H1 (cell line): ENCODE measurements at regions not wholly inside any gene's neighbourhood (a gene's known extent, or its start where the extent isn't known, plus 50 kb on each side); places are given as distances from the start of the nearest gene placed in this dataset.

ENCODE experiments used
- CTCF ChIA-PET: fragments of 300-600 bp; sonication (Branson Sonifier 250); formaldehyde crosslinking; loops from one replicate; lab custom pipeline; 2021; ENCODE audit not compliant: partially characterized antibody; lab: Charles Lee
- POLR2A ChIA-PET: fragments of 300-600 bp; sonication (Branson Sonifier 250); formaldehyde crosslinking; loops from one replicate; lab custom pipeline; 2021; ENCODE audit warnings: inconsistent platforms; ENCODE audit not compliant: partially characterized antibody; lab: Charles Lee
- DNase-seq, 2 experiments: peaks; one replicate each; pipeline versions ENCODE4 v3.0.0 to v3.0.0-alpha.2; 2010 to 2022; ENCODE audit warnings: low spot score in 2 of 2, low read depth in 1 of 2, mixed read lengths in 1 of 2
- FAIRE-seq: peaks from 2 replicates; lab custom pipeline; 2011; peaks lifted over from hg19 to GRCh38; lab: Jason Lieb, UNC
- H2AFZ ChIP-seq: 2 replicates; pipeline ENCODE4 v1.8.1; 2012; ENCODE audit warnings: low read length, inconsistent platforms
- H2AK5ac ChIP-seq: 2 replicates; pipeline ENCODE4 v1.6.1; 2013; ENCODE audit warnings: low read depth, low read length
- H2BK120ac ChIP-seq: replicated peaks from 2 replicates; pipeline ENCODE3; 2013; ENCODE audit warnings: low read depth, low read length, inconsistent platforms
- H2BK12ac ChIP-seq: 2 replicates; pipeline ENCODE4 v1.6.1; 2013; ENCODE audit warnings: low read depth, low read length
- H2BK15ac ChIP-seq: 2 replicates; pipeline ENCODE4 v1.6.1; 2013; ENCODE audit warnings: low read length
- H2BK20ac ChIP-seq: 2 replicates; pipeline ENCODE4 v1.6.1; 2013; ENCODE audit warnings: low read length
- H2BK5ac ChIP-seq: 2 replicates; pipeline ENCODE4 v1.6.1; 2013; ENCODE audit warnings: low read depth, low read length
- H3K14ac ChIP-seq: 2 replicates; pipeline ENCODE4 v1.6.1; 2013; ENCODE audit warnings: inconsistent platforms; ENCODE audit not compliant: insufficient read length
- H3K18ac ChIP-seq: 2 replicates; pipeline ENCODE4 v1.6.1; 2013; ENCODE audit warnings: low read length; ENCODE audit errors: extremely low read depth
- H3K23ac ChIP-seq: 2 replicates; pipeline ENCODE4 v1.6.1; 2013; ENCODE audit warnings: inconsistent platforms; ENCODE audit not compliant: insufficient read length
- H3K23me2 ChIP-seq: 2 replicates; pipeline ENCODE4 v1.6.1; 2013; ENCODE audit warnings: low read depth, low read length
- H3K27ac ChIP-seq: 2 replicates; pipeline ENCODE4 v1.6.1; 2011; ENCODE audit warnings: low read depth, low read length, inconsistent platforms
- H3K27me3 ChIP-seq, 4 experiments: replicated peaks in 1 of 4; 1 replicate in 1 of 4; 2 replicates in 3 of 4; pipeline versions ENCODE4 v1.6.1 to v1.8.1; 2011 to 2013; ENCODE audit warnings: low read length in 3 of 4, mild to moderate bottlenecking in 3 of 4, inconsistent platforms in 2 of 4, mixed read lengths in 2 of 4, moderate library complexity in 1 of 4; ENCODE audit not compliant: control insufficient read depth in 3 of 4, insufficient read depth in 3 of 4; ENCODE audit errors: extremely low read depth in 1 of 4
- H3K36me3 ChIP-seq, 4 experiments: 2 replicates each; pipeline versions ENCODE4 v1.6.1 to v1.8.1; 2011 to 2013; ENCODE audit warnings: mild to moderate bottlenecking in 4 of 4, low read length in 3 of 4, moderate library complexity in 2 of 4, control low read depth in 1 of 4, inconsistent platforms in 1 of 4; ENCODE audit not compliant: insufficient read depth in 4 of 4, control insufficient read depth in 2 of 4
- H3K4ac ChIP-seq: replicated peaks from 2 replicates; pipeline ENCODE3; 2013; ENCODE audit warnings: low read length, low read depth, mixed read lengths, inconsistent platforms; ENCODE audit not compliant: insufficient read length
- H3K4me1 ChIP-seq, 4 experiments: replicated peaks in 1 of 4; 1 replicate in 1 of 4; 2 replicates in 3 of 4; pipeline versions ENCODE4 v1.6.1 to v1.8.1; 2011 to 2013; ENCODE audit warnings: low read length in 3 of 4, inconsistent platforms in 2 of 4, mixed read lengths in 1 of 4; ENCODE audit not compliant: insufficient read depth in 4 of 4, control insufficient read depth in 3 of 4
- H3K4me2 ChIP-seq, 2 experiments: 2 replicates each; pipeline versions ENCODE4 v1.6.1 to v1.8.1; 2011 to 2013; ENCODE audit warnings: low read depth in 2 of 2, low read length in 2 of 2, control low read depth in 1 of 2, inconsistent platforms in 1 of 2, mild to moderate bottlenecking in 1 of 2; ENCODE audit not compliant: insufficient read depth in 1 of 2
- H3K4me3 ChIP-seq, 4 experiments: fragments of 200-600, 300-600 bp in 1 of 4; sonication (generic), shearing (Covaris generic), sonication (Bioruptor Twin) in 1 of 4; 2 replicates each; pipeline versions ENCODE4 v1.5.1 to v1.8.1; 2011 to 2016; ENCODE audit warnings: low read length in 4 of 4, low read depth in 3 of 4, control low read depth in 2 of 4, inconsistent platforms in 2 of 4, mild to moderate bottlenecking in 2 of 4, mixed read lengths in 1 of 4, moderate library complexity in 1 of 4; ENCODE audit not compliant: insufficient read depth in 2 of 4; ENCODE audit errors: extremely low read depth in 1 of 4
- H3K56ac ChIP-seq: replicated peaks from 2 replicates; pipeline ENCODE3; 2013; ENCODE audit warnings: low read depth, mild to moderate bottlenecking, mixed read lengths, low read length, inconsistent platforms; ENCODE audit not compliant: insufficient read length
- H3K79me1 ChIP-seq: 2 replicates; pipeline ENCODE4 v1.6.1; 2013; ENCODE audit warnings: low read depth, low read length, control low read depth
- H3K79me2 ChIP-seq, 2 experiments: 2 replicates each; pipeline versions ENCODE4 v1.6.1 to v1.8.1; 2012 to 2013; ENCODE audit warnings: low read length in 2 of 2, mild to moderate bottlenecking in 2 of 2, inconsistent platforms in 1 of 2; ENCODE audit not compliant: insufficient read depth in 2 of 2, control insufficient read depth in 1 of 2
- H3K9ac ChIP-seq, 4 experiments: replicated peaks in 1 of 4; 1 replicate in 1 of 4; 2 replicates in 3 of 4; pipeline versions ENCODE4 v1.6.1 to v1.8.1; 2011 to 2013; ENCODE audit warnings: low read depth in 3 of 4, low read length in 3 of 4, control low read depth in 2 of 4, mild to moderate bottlenecking in 2 of 4, moderate library complexity in 2 of 4, inconsistent platforms in 1 of 4; ENCODE audit errors: extremely low read depth in 1 of 4
- H3K9me3 ChIP-seq, 2 experiments: 2 replicates each; pipeline versions ENCODE4 v1.6.1 to v1.8.1; 2012 to 2013; ENCODE audit warnings: mild to moderate bottlenecking in 2 of 2, moderate library complexity in 2 of 2, control low read depth in 1 of 2, inconsistent platforms in 1 of 2, low read depth in 1 of 2, low read length in 1 of 2, mixed read lengths in 1 of 2; ENCODE audit not compliant: insufficient read depth in 2 of 2
- H4K20me1 ChIP-seq, 2 experiments: replicated peaks in 1 of 2; 2 replicates each; pipeline versions ENCODE3 to v1.8.1; 2011 to 2013; ENCODE audit warnings: inconsistent platforms in 2 of 2, low read length in 2 of 2, mild to moderate bottlenecking in 1 of 2; ENCODE audit not compliant: insufficient read depth in 2 of 2, control insufficient read depth in 1 of 2
- H4K5ac ChIP-seq: 2 replicates; pipeline ENCODE4 v1.6.1; 2013; ENCODE audit warnings: low read length, low read depth, mixed read lengths, inconsistent platforms; ENCODE audit not compliant: insufficient read length
- H4K8ac ChIP-seq: 2 replicates; pipeline ENCODE4 v1.8.0; 2013; ENCODE audit warnings: mild to moderate bottlenecking, moderate library complexity, low read length, inconsistent platforms; ENCODE audit not compliant: insufficient read depth; ENCODE audit errors: extremely low read depth
- H4K91ac ChIP-seq: replicated peaks from 2 replicates; pipeline ENCODE3; 2013; ENCODE audit warnings: low read length, mixed read lengths, inconsistent platforms; ENCODE audit not compliant: insufficient read length
- SIN3A ChIP-seq, 2 experiments: IDR thresholded peaks in 1 of 2; conservative IDR thresholded peaks in 1 of 2; 2 replicates each; pipeline ENCODE4 v1.6.1; 2011 to 2012; ENCODE audit warnings: low read length in 2 of 2, improper control_type of control experiment in 1 of 2, low read depth in 1 of 2, mild to moderate bottlenecking in 1 of 2
- TEAD4 ChIP-seq: IDR thresholded peaks from 2 replicates; pipeline ENCODE4 v1.6.1; 2012; ENCODE audit warnings: low read depth, low read length, inconsistent platforms, mixed read lengths
- WGBS, 2 experiments: shearing (Covaris generic) in 1 of 2; methylation state at CpG; one replicate each; pipeline versions ENCODE4 v1.1.6 to v1.1.7; 2013 to 2015; ENCODE audit warnings: low lambda C conversion rate in 2 of 2, mixed read lengths in 2 of 2, inconsistent platforms in 1 of 2, low coverage in 1 of 2, missing lambda C conversion rate in 1 of 2; ENCODE audit not compliant: insufficient replicate concordance in 2 of 2, insufficient coverage in 1 of 2, insufficient read length in 1 of 2; ENCODE audit errors: extremely low coverage in 1 of 2, missing lambda C conversion rate in 1 of 2; 5-methylcytosine and 5-hydroxymethylcytosine counted together

DNA sequence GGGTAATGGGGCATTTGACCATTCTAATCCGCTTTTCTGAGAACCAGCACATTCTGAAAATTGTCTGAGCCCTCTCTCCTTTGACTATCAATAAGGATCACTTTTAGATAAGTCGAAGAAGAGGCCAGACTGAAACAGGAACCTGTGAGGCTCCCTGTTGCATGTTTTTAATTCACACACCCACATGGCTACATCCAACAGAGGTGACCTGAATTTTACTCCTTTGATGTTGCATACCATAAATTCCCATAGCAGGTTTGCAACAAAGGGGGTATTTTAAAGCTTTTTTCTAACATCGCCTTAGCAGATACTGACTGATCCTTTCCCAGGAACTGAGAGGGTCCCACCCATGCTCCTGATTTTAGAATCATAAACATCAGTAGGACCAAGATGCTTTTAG lies 450.8 kb downstream of the USP25 start:
- Histone ChIP-seq H4K91ac (no peak overlapping the region), H3K14ac (no peak overlapping the region), H3K79me1 (no peaks in the 10 kb centered on the region), H4K8ac (no peak overlapping the region), H2BK5ac (no peak overlapping the region), H3K79me2 (no peaks in the 10 kb centered on the region), H4K20me1 (no peaks in the 10 kb centered on the region), H2AFZ (no peak overlapping the region), H3K4ac (no peak overlapping the region), H4K5ac (no peak overlapping the region), H3K4me2 (no peak overlapping the region), H2AK5ac (no peak overlapping the region), H3K4me3 (no peak overlapping the region), H2BK12ac (no peak overlapping the region), H3K36me3 (no peaks in the 10 kb centered on the region), H3K23me2 (no peaks in the 10 kb centered on the region), H3K18ac (no peak overlapping the region), H3K27ac (no peak overlapping the region), H3K4me1 (no peaks in the 10 kb centered on the region), H3K56ac (no peak overlapping the region), H3K9ac (no peak overlapping the region), H2BK20ac (no peak overlapping the region), H2BK120ac (no peak overlapping the region), H2BK15ac (no peak overlapping the region), H3K23ac (no peak overlapping the region), H3K27me3 (no peaks in the 10 kb centered on the region), H3K9me3 (no peaks in the 10 kb centered on the region)
- POLR2A ChIA-PET, result no interaction called here
- WGBS, 2 experiments, result 62% methylated on average over 3 of the region's 3 CpGs; no CpG with 5 or more reads in 1 of the 2 experiments
- FAIRE-seq (no peak), DNase-seq (no peak)
- TF ChIP-seq TEAD4, result peak; percentile 39; the same call in 1 of the 2 replicates
- TF ChIP-seq SIN3A (conservative IDR thresholded peaks at IDR 0.05 in 1 of 2, IDR thresholded peaks at IDR 0.05 in 1 of 2; ENCODE audit: low read depth in 1 of 2, low read length in 2 of 2), result no peak
- CTCF ChIA-PET, result interaction anchor here (0.9 kb wide), 1 partner anchor 100 kb away, joined by 3 read pairs; no protein-coding TSS in a partner anchor
